Smooth muscle cell (in vitro differentiated cells): ENCODE measurements at regions not wholly inside any gene's neighbourhood (a gene's known extent, or its start where the extent isn't known, plus 50 kb on each side); places are given as distances from the start of the nearest gene placed in this dataset.
A peak's percentile ranks its signal among the peaks of the same experiment; 100 is the strongest.
"Not testable (repeated sequence)": the region's sequence is repeated elsewhere in the genome, so short reads cannot be mapped to it uniquely, and the experiment has no call there.

Experiments
- DNase-seq: peaks from one replicate; lab custom pipeline; 2025; ENCODE audit not compliant: unreplicated experiment; lab: John Stamatoyannopoulos, UW
- H2AFZ ChIP-seq: fragments of 200-600 bp; sonication (generic); 2 replicates; pipeline ENCODE4 v1.6.0; 2016; ENCODE audit warnings: antibody characterized with exemption, low read depth, mild to moderate bottlenecking
- H3F3A ChIP-seq: fragments of 200-600 bp; sonication (generic); 2 replicates; pipeline ENCODE4 v1.6.0; 2017; ENCODE audit warnings: antibody characterized with exemption, low read depth
- H3K27ac ChIP-seq: fragments of 200-600 bp; sonication (generic); 2 replicates; pipeline ENCODE4 v1.5.1; 2016; ENCODE audit warnings: low read depth, mild to moderate bottlenecking
- H3K27me3 ChIP-seq: fragments of 200-600 bp; sonication (generic); 2 replicates; pipeline ENCODE4 v1.6.1; 2016; ENCODE audit warnings: low read depth, mild to moderate bottlenecking
- H3K36me3 ChIP-seq: fragments of 200-600 bp; sonication (generic); 2 replicates; pipeline ENCODE4 v1.5.1; 2016; ENCODE audit warnings: low read depth
- H3K4me1 ChIP-seq: fragments of 200-600 bp; sonication (generic); 2 replicates; pipeline ENCODE4 v1.5.1; 2016; ENCODE audit warnings: low read depth
- H3K4me2 ChIP-seq: fragments of 200-600 bp; sonication (generic); 2 replicates; pipeline ENCODE4 v1.6.0; 2016; ENCODE audit warnings: mild to moderate bottlenecking
- H3K4me3 ChIP-seq: fragments of 200-600 bp; sonication (generic); 2 replicates; pipeline ENCODE4 v1.5.1; 2016; ENCODE audit warnings: mild to moderate bottlenecking
- H3K79me2 ChIP-seq: fragments of 200-600 bp; sonication (generic); 2 replicates; pipeline ENCODE4 v1.6.0; 2016; ENCODE audit warnings: low read depth, mild to moderate bottlenecking
- H3K9ac ChIP-seq: fragments of 200-600 bp; sonication (generic); 2 replicates; pipeline ENCODE4 v1.6.0; 2016; ENCODE audit warnings: low read depth
- H3K9me3 ChIP-seq: fragments of 200-600 bp; sonication (generic); replicated peaks from 2 replicates; pipeline ENCODE4 v1.5.1; 2016; ENCODE audit warnings: low read depth
- H4K20me1 ChIP-seq: fragments of 200-600 bp; sonication (generic); 2 replicates; pipeline ENCODE4 v1.6.0; 2016; ENCODE audit warnings: low read depth
- CTCF ChIP-seq: fragments of 200-600 bp; sonication (generic); IDR thresholded peaks from 2 replicates; pipeline ENCODE4 v1.5.1; 2017; ENCODE audit warnings: borderline replicate concordance, mild to moderate bottlenecking, antibody characterized with exemption; ENCODE audit not compliant: insufficient read depth, poor library complexity, severe bottlenecking
- WGBS: methylation state at CpG from one replicate; pipeline ENCODE4 v1.1.7; 2016; ENCODE audit warnings: low lambda C conversion rate; 5-methylcytosine and 5-hydroxymethylcytosine counted together

GRCh38 chr14:28630100-28630499 is 136.5 kb upstream of the FOXG1 start:
- WGBS: 99% methylated on average over 3 of the region's 3 CpGs
- Histone ChIP-seq H3K9ac (no peak overlapping the region), H3K4me3 (no peak overlapping the region), H3K36me3 (no peaks in the 10 kb centered on the region), H3K4me1 (peaks cover 4% of the 10 kb centered on the region), H3K79me2 (no peaks in the 10 kb centered on the region), H3K9me3 (no peaks in the 10 kb centered on the region), H3F3A (no peaks in the 10 kb centered on the region), H3K27ac (no peak overlapping the region), H2AFZ (no peak overlapping the region), H3K4me2 (no peak overlapping the region), H3K27me3 (no peaks in the 10 kb centered on the region), H4K20me1 (no peaks in the 10 kb centered on the region)
- no peak for TF ChIP-seq CTCF
- no peak for DNase-seq

GRCh38 chr14:28635387-28635786 is 131.2 kb upstream of the FOXG1 start:
- peaks cover 5% of the 10 kb centered on the region for H3K4me1 ChIP-seq
- no peaks in the 10 kb centered on the region for H3K27me3 ChIP-seq
- H3F3A ChIP-seq: no peaks in the 10 kb centered on the region
- H4K20me1 ChIP-seq: no peaks in the 10 kb centered on the region
- H2AFZ ChIP-seq: peak overlapping the region; percentile 92
- H3K9ac ChIP-seq: no peak overlapping the region
- H3K36me3 ChIP-seq: no peaks in the 10 kb centered on the region
- H3K9me3 ChIP-seq: no peaks in the 10 kb centered on the region
- 3% methylated on average over 7 of the region's 7 CpGs for WGBS
- DNase-seq: no peak
- peak; percentile 71 for TF ChIP-seq CTCF
- no peak overlapping the region for H3K4me3 ChIP-seq
- H3K27ac ChIP-seq: no peak overlapping the region
- no peak overlapping the region for H3K4me2 ChIP-seq
- H3K79me2 ChIP-seq: no peaks in the 10 kb centered on the region

GRCh38 chr14:28635816-28636215 is 130.8 kb upstream of the FOXG1 start:
- H3K27ac ChIP-seq, H3K27me3 ChIP-seq, H3F3A ChIP-seq, H2AFZ ChIP-seq, H3K9me3 ChIP-seq, H3K4me2 ChIP-seq, H3K36me3 ChIP-seq, H3K4me3 ChIP-seq, DNase-seq, H4K20me1 ChIP-seq, H3K79me2 ChIP-seq, H3K4me1 ChIP-seq, H3K9ac ChIP-seq: not testable (repeated sequence)
- WGBS: 76% methylated on average over 2 of the region's 2 CpGs

GRCh38 chr14:28641189-28641588 is 125.4 kb upstream of the FOXG1 start:
- H3F3A ChIP-seq, H3K9me3 ChIP-seq, H4K20me1 ChIP-seq, H3K4me1 ChIP-seq, H3K9ac ChIP-seq, H3K36me3 ChIP-seq, H3K4me3 ChIP-seq, H3K4me2 ChIP-seq, DNase-seq, H3K27me3 ChIP-seq, H3K27ac ChIP-seq, H3K79me2 ChIP-seq, H2AFZ ChIP-seq: not testable (repeated sequence)
- WGBS: 89% methylated on average over 6 of the region's 6 CpGs

- Histone ChIP-seq H3K79me2 (no peaks in the 10 kb centered on the region), H2AFZ (no peak overlapping the region), H3K27me3 (no peaks in the 10 kb centered on the region), H3K4me1 (no peaks in the 10 kb centered on the region), H4K20me1 (no peaks in the 10 kb centered on the region), H3K9ac (no peak overlapping the region), H3K27ac (peak overlapping the region; percentile 11), H3K4me3 (no peak overlapping the region), H3K4me2 (no peak overlapping the region), H3K9me3 (no peaks in the 10 kb centered on the region), H3K36me3 (no peaks in the 10 kb centered on the region), H3F3A (no peaks in the 10 kb centered on the region)
- DNase-seq: no peak
- WGBS: 56% methylated on average over 5 of the region's 5 CpGs
- no peak for TF ChIP-seq CTCF
Measured at GRCh38 chr14:28651148-28651547, 115.4 kb upstream of the FOXG1 start.
